GM06990 (cell line): ENCODE measurements at regions not wholly inside any gene's neighbourhood (a gene's known extent, or its start where the extent isn't known, plus 50 kb on each side); places are given as distances from the start of the nearest gene placed in this dataset.

Experiments used
- DNase-seq: peaks from one replicate; pipeline ENCODE4 v3.0.0-alpha.2; 2011; ENCODE audit not compliant: insufficient read length; ENCODE audit errors: extremely low read depth
- H3K27me3 ChIP-seq: replicated peaks from 2 replicates; pipeline ENCODE4 v1.6.0; 2011; ENCODE audit warnings: low read length; ENCODE audit not compliant: control insufficient read depth, insufficient read depth
- H3K36me3 ChIP-seq: 2 replicates; pipeline ENCODE4 v1.5.1; 2011; ENCODE audit warnings: low read length; ENCODE audit not compliant: control insufficient read depth, insufficient read depth
- H3K4me3 ChIP-seq: replicated peaks from 2 replicates; pipeline ENCODE4 v1.5.1; 2011; ENCODE audit warnings: low read depth, mild to moderate bottlenecking, control low read depth, low read length
- TF ChIP-seq, protein P1 (sequence below): IDR thresholded peaks from 2 replicates; pipeline ENCODE4 v1.5.1; 2011; ENCODE audit warnings: low read length, control low read depth, mild to moderate bottlenecking, inconsistent platforms; ENCODE audit not compliant: insufficient read depth, poor library complexity, severe bottlenecking

- no peak overlapping the region for H3K4me3 ChIP-seq
- no peak for DNase-seq
- no peaks in the 10 kb centered on the region for H3K36me3 ChIP-seq
- H3K27me3 ChIP-seq, result no peaks in the 10 kb centered on the region; the same call in 1 of the 2 replicates
- TF ChIP-seq, protein P1, sequence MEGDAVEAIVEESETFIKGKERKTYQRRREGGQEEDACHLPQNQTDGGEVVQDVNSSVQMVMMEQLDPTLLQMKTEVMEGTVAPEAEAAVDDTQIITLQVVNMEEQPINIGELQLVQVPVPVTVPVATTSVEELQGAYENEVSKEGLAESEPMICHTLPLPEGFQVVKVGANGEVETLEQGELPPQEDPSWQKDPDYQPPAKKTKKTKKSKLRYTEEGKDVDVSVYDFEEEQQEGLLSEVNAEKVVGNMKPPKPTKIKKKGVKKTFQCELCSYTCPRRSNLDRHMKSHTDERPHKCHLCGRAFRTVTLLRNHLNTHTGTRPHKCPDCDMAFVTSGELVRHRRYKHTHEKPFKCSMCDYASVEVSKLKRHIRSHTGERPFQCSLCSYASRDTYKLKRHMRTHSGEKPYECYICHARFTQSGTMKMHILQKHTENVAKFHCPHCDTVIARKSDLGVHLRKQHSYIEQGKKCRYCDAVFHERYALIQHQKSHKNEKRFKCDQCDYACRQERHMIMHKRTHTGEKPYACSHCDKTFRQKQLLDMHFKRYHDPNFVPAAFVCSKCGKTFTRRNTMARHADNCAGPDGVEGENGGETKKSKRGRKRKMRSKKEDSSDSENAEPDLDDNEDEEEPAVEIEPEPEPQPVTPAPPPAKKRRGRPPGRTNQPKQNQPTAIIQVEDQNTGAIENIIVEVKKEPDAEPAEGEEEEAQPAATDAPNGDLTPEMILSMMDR, result no peak
Observed at GRCh38 chr10:78171633-78172400, 138.2 kb downstream of the RPS24 start.

DNA sequence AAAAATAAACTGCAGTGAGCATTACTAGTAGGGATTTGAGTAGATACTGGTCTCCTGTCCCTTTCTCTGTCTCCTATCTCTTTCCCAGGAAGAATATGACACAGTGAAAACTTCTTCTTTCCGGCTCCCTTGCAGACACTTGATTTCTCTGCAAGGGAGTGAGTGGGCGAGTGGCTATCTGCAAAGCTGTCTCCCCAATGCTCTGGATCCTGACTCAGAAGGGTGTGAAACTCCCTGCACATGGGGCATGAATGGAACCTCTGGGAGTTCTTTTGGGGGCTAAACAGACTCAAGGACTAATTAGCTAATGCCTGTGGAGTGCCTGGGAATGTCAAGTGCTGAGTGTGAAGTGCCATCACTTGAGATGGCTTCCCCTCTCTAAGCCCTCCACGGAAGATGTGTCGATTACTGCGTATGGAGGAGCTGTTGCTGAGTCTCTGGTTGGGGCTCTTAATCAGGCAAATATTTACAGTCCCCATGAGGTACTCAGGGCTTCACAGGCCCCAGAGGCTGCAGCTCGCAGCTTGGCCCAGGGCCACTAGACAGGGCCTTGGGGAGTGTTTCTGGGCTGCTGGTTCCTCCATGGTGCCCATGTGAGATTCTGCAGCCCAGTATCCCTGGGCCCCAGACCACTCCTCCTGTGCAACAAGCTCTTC lies 139.8 kb downstream of the RPS24 start:
- Histone ChIP-seq H3K4me3 (no peak overlapping the region), H3K36me3 (no peaks in the 10 kb centered on the region), H3K27me3 (no peaks in the 10 kb centered on the region; the same call in 1 of the 2 replicates)
- TF ChIP-seq, protein P1, result no peak
- no peak for DNase-seq

DNA sequence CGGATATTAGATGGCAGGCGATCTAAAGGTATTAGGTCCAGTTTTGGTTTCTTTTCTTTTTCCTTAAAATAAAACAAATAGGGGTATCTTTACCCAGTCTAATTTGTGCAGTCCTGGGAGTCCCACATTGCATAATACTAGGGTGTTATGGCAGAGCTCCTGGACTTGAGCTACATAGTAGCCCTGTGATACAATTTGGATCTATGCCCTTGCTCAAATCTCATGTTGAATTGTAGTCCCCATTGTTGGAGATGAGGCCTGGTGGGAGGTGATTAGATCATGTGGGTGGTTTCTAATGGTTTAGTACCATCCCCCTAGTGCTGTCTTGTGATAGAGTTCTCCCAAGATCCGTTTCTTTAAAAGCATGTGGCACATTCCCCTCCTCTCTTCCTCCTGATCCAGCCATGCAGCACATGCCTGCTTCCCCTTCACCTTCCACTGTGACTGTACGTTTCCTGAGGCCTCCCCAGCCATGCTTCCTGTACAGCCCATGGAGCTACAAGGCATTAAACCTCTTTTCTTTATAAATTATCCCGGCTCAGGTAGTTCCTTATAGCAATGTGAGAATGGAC lies 141.9 kb downstream of the RPS24 start:
- TF ChIP-seq, protein P1, result no peak
- Histone ChIP-seq H3K4me3 (no peak overlapping the region), H3K27me3 (no peaks in the 10 kb centered on the region; the same call in none of the 2 replicates), H3K36me3 (no peaks in the 10 kb centered on the region)
- DNase-seq, result no peak

GRCh38 chr10:78176320-78177317 lies 143.0 kb downstream of the RPS24 start:
- H3K27me3 ChIP-seq, result no peaks in the 10 kb centered on the region; the same call in 1 of the 2 replicates
- no peak overlapping the region for H3K4me3 ChIP-seq
- no peaks in the 10 kb centered on the region for H3K36me3 ChIP-seq
- no peak for DNase-seq
- TF ChIP-seq, protein P1, result no peak

DNA sequence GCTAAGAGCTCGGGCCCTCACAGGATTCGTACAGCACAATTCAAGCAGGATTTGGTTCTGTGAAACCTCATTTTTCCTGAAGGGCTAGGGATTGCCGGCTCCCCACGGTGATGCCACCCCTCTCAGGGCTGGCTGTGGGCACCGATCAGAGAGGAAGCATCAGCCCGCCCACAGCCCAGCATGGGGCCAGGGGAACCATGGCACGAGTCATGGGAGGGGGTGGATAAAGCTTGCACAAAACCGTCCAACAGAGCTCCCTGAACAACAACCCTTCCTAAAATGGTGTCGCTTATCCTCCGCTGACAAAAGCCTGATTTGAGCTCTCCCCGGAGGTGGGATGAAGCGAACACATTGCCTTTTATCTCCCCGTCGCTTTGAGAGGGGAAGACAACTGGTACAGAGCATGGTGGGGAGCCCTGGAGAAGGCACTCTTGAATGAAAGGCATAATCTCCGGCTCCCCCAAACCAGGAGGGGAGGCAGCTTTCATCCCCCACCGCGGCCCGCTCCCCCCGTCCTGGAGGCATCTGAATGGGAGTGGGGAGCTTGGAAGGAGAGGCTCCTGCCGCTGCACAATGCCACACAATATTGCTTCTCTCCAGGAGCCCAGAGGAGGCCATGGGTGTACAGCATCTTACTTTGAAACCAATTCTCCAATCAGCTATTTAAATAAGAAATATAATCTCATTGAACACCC lies 144.0 kb downstream of the RPS24 start:
- Histone ChIP-seq H3K27me3 (no peaks in the 10 kb centered on the region; the same call in 1 of the 2 replicates), H3K36me3 (no peaks in the 10 kb centered on the region), H3K4me3 (no peak overlapping the region)
- TF ChIP-seq, protein P1, result no peak
- no peak for DNase-seq
